Muscle layer of duodenum (tissue), 2 donors: ENCODE measurements at regions not wholly inside any gene's neighbourhood (a gene's known extent, or its start where the extent isn't known, plus 50 kb on each side); places are given as distances from the start of the nearest gene placed in this dataset.

ENCODE experiments used
- H3K27ac ChIP-seq: one replicate; pipeline ENCODE4 v1.7.0; 2013; ENCODE audit warnings: mild to moderate bottlenecking, low read length
- H3K27me3 ChIP-seq: one replicate; pipeline ENCODE4 v1.7.0; 2013; ENCODE audit warnings: low read depth, mild to moderate bottlenecking, control low read depth, low read length
- H3K36me3 ChIP-seq, 2 donors: one replicate each; pipeline ENCODE4 v1.7.0; 2013; ENCODE audit warnings: low read length in 2 of 2, control low read depth in 1 of 2, mild to moderate bottlenecking in 1 of 2; ENCODE audit not compliant: insufficient read depth in 2 of 2, control insufficient read depth in 1 of 2
- H3K4me1 ChIP-seq, 2 donors: one replicate each; pipeline ENCODE4 v1.7.0; 2013; ENCODE audit warnings: low read length in 2 of 2, mild to moderate bottlenecking in 2 of 2, control low read depth in 1 of 2, moderate library complexity in 1 of 2; ENCODE audit not compliant: insufficient read depth in 2 of 2, control insufficient read depth in 1 of 2
- H3K4me3 ChIP-seq, 2 donors: one replicate each; pipeline ENCODE4 v1.7.0; 2013; ENCODE audit warnings: low read length in 2 of 2, low read depth in 1 of 2, mild to moderate bottlenecking in 1 of 2
- H3K9me3 ChIP-seq, 2 donors: one replicate each; pipeline ENCODE4 v1.7.0; 2013; ENCODE audit warnings: low read length in 2 of 2, control low read depth in 1 of 2, mild to moderate bottlenecking in 1 of 2; ENCODE audit not compliant: control insufficient read depth in 1 of 2
- donor health status: healthy.

- no peaks in the 10 kb centered on the region for H3K4me1 ChIP-seq
- no peaks in the 10 kb centered on the region for H3K36me3 ChIP-seq
- no peaks in the 10 kb centered on the region for H3K27me3 ChIP-seq
- H3K9me3 ChIP-seq = peaks cover 0 to 5% of the 10 kb centered on the region in 2 donors
- H3K27ac ChIP-seq = no peak overlapping the region
- H3K4me3 ChIP-seq = no peak overlapping the region
These were observed 206.6 kb upstream of the RASA1 start for GRCh38 chr5:87061046-87061445.

- Histone ChIP-seq H3K36me3 (no peaks in the 10 kb centered on the region), H3K27ac (no peak overlapping the region), H3K4me1 (no peaks in the 10 kb centered on the region), H3K4me3 (no peak overlapping the region), H3K27me3 (no peaks in the 10 kb centered on the region), H3K9me3 (no peaks in the 10 kb centered on the region)
These were observed 198.4 kb upstream of the RASA1 start for GRCh38 chr5:87069311-87069710.

- H3K27me3 ChIP-seq = no peaks in the 10 kb centered on the region
- no peaks in the 10 kb centered on the region for H3K4me1 ChIP-seq
- H3K4me3 ChIP-seq = no peak overlapping the region
- no peak overlapping the region for H3K27ac ChIP-seq
- no peaks in the 10 kb centered on the region for H3K36me3 ChIP-seq
- no peaks in the 10 kb centered on the region for H3K9me3 ChIP-seq
These were observed 197.6 kb upstream of the RASA1 start for GRCh38 chr5:87069974-87070608.

- Histone ChIP-seq H3K4me3 (no peak overlapping the region), H3K4me1 (no peaks in the 10 kb centered on the region), H3K36me3 (no peaks in the 10 kb centered on the region), H3K27me3 (no peaks in the 10 kb centered on the region), H3K9me3 (no peaks in the 10 kb centered on the region), H3K27ac (no peak overlapping the region)
These were observed 193.6 kb upstream of the RASA1 start for GRCh38 chr5:87074072-87074471.

- no peaks in the 10 kb centered on the region for H3K9me3 ChIP-seq
- no peak overlapping the region for H3K27ac ChIP-seq
- no peaks in the 10 kb centered on the region for H3K27me3 ChIP-seq
- H3K4me3 ChIP-seq = no peak overlapping the region
- no peaks in the 10 kb centered on the region for H3K4me1 ChIP-seq
- H3K36me3 ChIP-seq = no peaks in the 10 kb centered on the region
These were observed 192.6 kb upstream of the RASA1 start for GRCh38 chr5:87074934-87075541.

- Histone ChIP-seq H3K4me3 (no peak overlapping the region), H3K27ac (no peak overlapping the region), H3K4me1 (no peaks in the 10 kb centered on the region)
These were observed 191.3 kb upstream of the RASA1 start for GRCh38 chr5:87076411-87076810.

GRCh38 chr5:87076931-87077330 lies 190.8 kb upstream of the RASA1 start:
- H3K9me3 ChIP-seq = no peaks in the 10 kb centered on the region
- H3K36me3 ChIP-seq = no peaks in the 10 kb centered on the region
- H3K27ac ChIP-seq = no peak overlapping the region
- H3K27me3 ChIP-seq = no peaks in the 10 kb centered on the region
- no peak overlapping the region for H3K4me3 ChIP-seq
- no peaks in the 10 kb centered on the region for H3K4me1 ChIP-seq

More at GRCh38 chr5:87076411-87076810, 191.3 kb upstream of the RASA1 start:
- Histone ChIP-seq H3K36me3 (no peaks in the 10 kb centered on the region), H3K9me3 (no peaks in the 10 kb centered on the region), H3K27me3 (no peaks in the 10 kb centered on the region)

- Histone ChIP-seq H3K9me3 (peaks cover 0 to under 1% of the 10 kb centered on the region in 2 donors), H3K36me3 (no peaks in the 10 kb centered on the region), H3K27me3 (no peaks in the 10 kb centered on the region), H3K27ac (no peak overlapping the region), H3K4me1 (no peaks in the 10 kb centered on the region), H3K4me3 (no peak overlapping the region)
These were observed 188.5 kb upstream of the RASA1 start for GRCh38 chr5:87079219-87079618.

GRCh38 chr5:87081016-87081415 lies 186.7 kb upstream of the RASA1 start:
- Histone ChIP-seq H3K27me3 (no peaks in the 10 kb centered on the region), H3K4me3 (no peak overlapping the region), H3K36me3 (no peaks in the 10 kb centered on the region), H3K27ac (no peak overlapping the region), H3K9me3 (peaks cover 0 to 5% of the 10 kb centered on the region in 2 donors), H3K4me1 (no peaks in the 10 kb centered on the region)

GRCh38 chr5:87081511-87082372 lies 185.9 kb upstream of the RASA1 start:
- H3K9me3 ChIP-seq = peaks cover 0 to 5% of the 10 kb centered on the region in 2 donors
- H3K36me3 ChIP-seq = no peaks in the 10 kb centered on the region
- no peak overlapping the region for H3K27ac ChIP-seq
- no peaks in the 10 kb centered on the region for H3K4me1 ChIP-seq
- no peak overlapping the region for H3K4me3 ChIP-seq
- no peaks in the 10 kb centered on the region for H3K27me3 ChIP-seq

GRCh38 chr5:87094347-87094746 lies 173.3 kb upstream of the RASA1 start:
- no peak overlapping the region for H3K27ac ChIP-seq
- no peaks in the 10 kb centered on the region for H3K27me3 ChIP-seq
- no peaks in the 10 kb centered on the region for H3K9me3 ChIP-seq
- no peak overlapping the region for H3K4me3 ChIP-seq
- no peaks in the 10 kb centered on the region for H3K4me1 ChIP-seq
- H3K36me3 ChIP-seq = no peaks in the 10 kb centered on the region
